ENCODE measurements at regions not wholly inside any gene's neighbourhood (a gene's known extent, or its start where the extent isn't known, plus 50 kb on each side); places are given as distances from the start of the nearest gene placed in this dataset.

DNA sequence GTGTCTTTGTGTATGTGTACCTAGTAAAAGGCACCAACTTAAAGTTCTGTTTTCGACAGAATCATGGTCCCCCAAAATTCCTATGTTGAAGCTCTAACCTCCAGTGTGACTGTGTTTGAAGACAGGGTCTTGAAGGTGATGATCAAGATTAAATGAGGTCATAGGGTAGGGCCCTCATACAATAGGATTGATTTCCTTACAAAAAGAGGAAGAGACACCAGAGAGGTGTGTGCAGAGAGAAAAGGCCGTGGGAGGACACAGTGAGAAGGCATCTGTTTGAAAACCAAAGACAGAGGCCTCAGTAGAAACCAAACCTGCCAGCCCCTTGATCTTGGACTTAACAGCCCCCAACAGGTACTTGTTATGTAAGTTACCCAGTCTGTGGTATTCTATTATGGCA is 52.0 kb upstream of the CORO2B start:
- Histone ChIP-seq H4K20me1 (ENCODE audit: control insufficient read depth, extremely low read depth, insufficient read depth, low read length) (no peaks in the 10 kb centered on the region), H3K4me1 (ENCODE audit: control insufficient read depth, extremely low read depth, insufficient read depth, low read length) (peaks cover 14% of the 10 kb centered on the region), H2AFZ (ENCODE audit: low read length) (no peak overlapping the region), H3K36me3 (ENCODE audit: control insufficient read depth, insufficient read depth, low read length) (no peaks in the 10 kb centered on the region), H3K4me3 (replicated peaks in 1 of 4; ENCODE audit: control extremely low read depth in 1 of 4, insufficient read depth in 1 of 4, low read depth in 3 of 4, low read length in 4 of 4) (no peak overlapping the region), H3K9me3 (ENCODE audit: control insufficient read depth, insufficient read depth, low read depth, low read length) (no peaks in the 10 kb centered on the region), H3K4me2 (ENCODE audit: extremely low read depth, insufficient read depth, low read length) (no peak overlapping the region), H3K27ac (ENCODE audit: insufficient read depth, low read length) (no peak overlapping the region), H3K79me2 (ENCODE audit: control insufficient read depth, insufficient read depth, low read length) (no peaks in the 10 kb centered on the region), H3K27me3 (ENCODE audit: control insufficient read depth, insufficient read depth, low read length) (no peaks in the 10 kb centered on the region), H3K9ac (ENCODE audit: insufficient read depth, low read length) (no peak overlapping the region)
- no peak for DNase-seq (ENCODE audit: low read depth in 2 of 2)
- TF ChIP-seq CTCF (conservative IDR thresholded peaks at IDR 0.05 in 1 of 2, IDR thresholded peaks at IDR 0.05 in 1 of 2; ENCODE audit: low read depth in 1 of 2, low read length in 2 of 2) (no peak), EZH2 (IDR thresholded peaks at IDR 0.05; ENCODE audit: low read length, missing control alignments) (no peak)

- no peaks in the 10 kb centered on the region for H3K9me3 ChIP-seq (ENCODE audit: control insufficient read depth, insufficient read depth, low read depth, low read length)
- H3K4me2 ChIP-seq (ENCODE audit: extremely low read depth, insufficient read depth, low read length), result peak overlapping the region; percentile 4
- DNase-seq (ENCODE audit: low read depth in 2 of 2), result peak in 1 of 2 donors; percentile 90
- H3K4me3 ChIP-seq (replicated peaks in 1 of 4; ENCODE audit: control extremely low read depth in 1 of 4, insufficient read depth in 1 of 4, low read depth in 3 of 4, low read length in 4 of 4), result no peak overlapping the region
- no peaks in the 10 kb centered on the region for H3K27me3 ChIP-seq (ENCODE audit: control insufficient read depth, insufficient read depth, low read length)
- no peaks in the 10 kb centered on the region for H3K79me2 ChIP-seq (ENCODE audit: control insufficient read depth, insufficient read depth, low read length)
- no peak overlapping the region for H3K9ac ChIP-seq (ENCODE audit: insufficient read depth, low read length)
- H4K20me1 ChIP-seq (ENCODE audit: control insufficient read depth, extremely low read depth, insufficient read depth, low read length), result no peaks in the 10 kb centered on the region
- TF ChIP-seq EZH2 (IDR thresholded peaks at IDR 0.05; ENCODE audit: low read length, missing control alignments) (no peak), CTCF (conservative IDR thresholded peaks at IDR 0.05 in 1 of 2, IDR thresholded peaks at IDR 0.05 in 1 of 2; ENCODE audit: low read depth in 1 of 2, low read length in 2 of 2) (no peak)
- H3K36me3 ChIP-seq (ENCODE audit: control insufficient read depth, insufficient read depth, low read length), result no peaks in the 10 kb centered on the region
- no peak overlapping the region for H2AFZ ChIP-seq (ENCODE audit: low read length)
- peaks cover 14% of the 10 kb centered on the region for H3K4me1 ChIP-seq (ENCODE audit: control insufficient read depth, extremely low read depth, insufficient read depth, low read length)
- no peak overlapping the region for H3K27ac ChIP-seq (ENCODE audit: insufficient read depth, low read length)
These were observed 50.0 kb upstream of the CORO2B start for GRCh38 chr15:68528626-68529290.
